DOHH2 (cell line): ENCODE measurements at regions not wholly inside any gene's neighbourhood (a gene's known extent, or its start where the extent isn't known, plus 50 kb on each side); places are given as distances from the start of the nearest gene placed in this dataset.

Experiments used
- H3F3A ChIP-seq: fragments of 200-600 bp; sonication (generic), shearing (Covaris generic); 2 replicates; pipeline ENCODE4 v1.6.0; 2016; ENCODE audit warnings: antibody characterized with exemption, mild to moderate bottlenecking; ENCODE audit not compliant: control insufficient read depth, insufficient read depth
- H3K27ac ChIP-seq: fragments of 200-600 bp; sonication (generic); 2 replicates; pipeline ENCODE4 v1.5.1; 2014; ENCODE audit warnings: low read depth, mild to moderate bottlenecking, low read length, moderate library complexity
- H3K27me3 ChIP-seq: fragments of 200-600 bp; sonication (generic); 2 replicates; pipeline ENCODE4 v1.6.1; 2014; ENCODE audit warnings: mild to moderate bottlenecking, low read length, mixed read lengths; ENCODE audit not compliant: control insufficient read depth
- H3K36me3 ChIP-seq: fragments of 200-600 bp; sonication (generic); 2 replicates; pipeline ENCODE4 v1.6.1; 2014; ENCODE audit warnings: mild to moderate bottlenecking, low read length, moderate library complexity, mixed read lengths; ENCODE audit not compliant: control insufficient read depth
- H3K4me1 ChIP-seq: fragments of 200-600 bp; sonication (generic); 2 replicates; pipeline ENCODE4 v1.6.1; 2014; ENCODE audit warnings: mild to moderate bottlenecking, low read length, mixed read lengths; ENCODE audit not compliant: control insufficient read depth
- H3K4me2 ChIP-seq: fragments of 200-600 bp; sonication (generic); 2 replicates; pipeline ENCODE4 v1.6.0; 2014; ENCODE audit warnings: mild to moderate bottlenecking, low read length, moderate library complexity
- H3K4me3 ChIP-seq: fragments of 200-600 bp; sonication (generic); 2 replicates; pipeline ENCODE4 v1.5.1; 2014; ENCODE audit warnings: mild to moderate bottlenecking, low read length, mixed read lengths
- H3K79me2 ChIP-seq: fragments of 200-600 bp; sonication (generic); 2 replicates; pipeline ENCODE4 v1.6.1; 2014; ENCODE audit warnings: mild to moderate bottlenecking, low read length, mixed read lengths; ENCODE audit not compliant: control insufficient read depth
- H3K9me2 ChIP-seq: fragments of 200-600 bp; sonication (generic); replicated peaks from 2 replicates; pipeline ENCODE4 v1.6.1; 2014; ENCODE audit warnings: mild to moderate bottlenecking, low read length, mixed read lengths; ENCODE audit not compliant: control insufficient read depth
- H3K9me3 ChIP-seq: fragments of 200-600 bp; sonication (generic); 2 replicates; pipeline ENCODE4 v1.6.1; 2014; ENCODE audit warnings: antibody characterized with exemption, low read length, mixed read lengths; ENCODE audit not compliant: control insufficient read depth, insufficient read depth
- H4K20me1 ChIP-seq: fragments of 200-600 bp; sonication (generic); 2 replicates; pipeline ENCODE4 v1.6.0; 2014; ENCODE audit warnings: low read depth, mild to moderate bottlenecking, antibody characterized with exemption, low read length, moderate library complexity; ENCODE audit not compliant: control insufficient read depth, insufficient read depth
- EZH2phosphoT487 ChIP-seq: fragments of 200-600 bp; sonication (generic); IDR thresholded peaks from 2 replicates; pipeline ENCODE4 v1.6.1; 2017; ENCODE audit warnings: borderline replicate concordance, mild to moderate bottlenecking, antibody characterized with exemption, low read length, moderate library complexity, mixed read lengths
- TF ChIP-seq, protein P1 (sequence below): fragments of 200-600 bp; sonication (generic); IDR thresholded peaks from one replicate; pipeline ENCODE4 v1.5.1; 2014; ENCODE audit warnings: antibody characterized with exemption, mild to moderate bottlenecking, low read depth, low read length; ENCODE audit not compliant: poor library complexity, severe bottlenecking

DNA sequence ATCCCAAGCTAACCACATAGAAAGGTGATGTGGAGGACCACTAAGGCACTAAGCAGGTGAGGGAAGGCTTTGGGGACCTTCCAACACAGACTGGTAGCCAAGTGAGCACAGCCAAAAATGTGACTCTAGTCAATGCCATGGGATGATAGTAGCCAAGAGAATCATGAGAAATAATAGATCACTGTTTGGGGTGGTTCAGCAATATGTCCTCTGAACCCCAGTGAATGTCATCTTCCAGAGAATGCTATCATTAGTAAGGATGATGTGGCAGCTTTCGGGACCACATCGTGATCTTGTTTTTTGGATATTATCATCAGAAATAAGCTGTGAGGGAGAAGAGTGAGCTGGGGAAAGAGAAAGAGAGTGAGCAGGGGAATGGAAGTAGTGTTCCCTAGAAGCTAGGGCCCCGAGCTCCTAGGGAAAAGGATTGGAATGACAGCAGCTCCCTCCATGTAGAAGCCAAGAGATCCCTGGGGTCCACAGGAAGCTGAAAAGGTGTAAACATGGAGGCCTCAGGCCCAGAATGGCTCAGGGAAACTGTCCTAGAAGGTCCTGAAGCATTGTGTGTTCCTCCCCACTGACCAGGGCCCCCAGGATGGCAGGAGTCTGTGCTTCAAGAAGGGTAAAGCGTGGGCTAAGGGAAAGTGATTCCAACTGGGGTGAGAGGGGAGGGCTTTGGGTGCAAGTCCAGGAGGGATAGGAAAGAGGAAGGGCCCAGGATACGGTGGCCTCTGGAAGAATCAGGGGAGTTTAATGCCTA is 56.6 kb upstream of the KLF13 start:
- TF ChIP-seq, protein P1, sequence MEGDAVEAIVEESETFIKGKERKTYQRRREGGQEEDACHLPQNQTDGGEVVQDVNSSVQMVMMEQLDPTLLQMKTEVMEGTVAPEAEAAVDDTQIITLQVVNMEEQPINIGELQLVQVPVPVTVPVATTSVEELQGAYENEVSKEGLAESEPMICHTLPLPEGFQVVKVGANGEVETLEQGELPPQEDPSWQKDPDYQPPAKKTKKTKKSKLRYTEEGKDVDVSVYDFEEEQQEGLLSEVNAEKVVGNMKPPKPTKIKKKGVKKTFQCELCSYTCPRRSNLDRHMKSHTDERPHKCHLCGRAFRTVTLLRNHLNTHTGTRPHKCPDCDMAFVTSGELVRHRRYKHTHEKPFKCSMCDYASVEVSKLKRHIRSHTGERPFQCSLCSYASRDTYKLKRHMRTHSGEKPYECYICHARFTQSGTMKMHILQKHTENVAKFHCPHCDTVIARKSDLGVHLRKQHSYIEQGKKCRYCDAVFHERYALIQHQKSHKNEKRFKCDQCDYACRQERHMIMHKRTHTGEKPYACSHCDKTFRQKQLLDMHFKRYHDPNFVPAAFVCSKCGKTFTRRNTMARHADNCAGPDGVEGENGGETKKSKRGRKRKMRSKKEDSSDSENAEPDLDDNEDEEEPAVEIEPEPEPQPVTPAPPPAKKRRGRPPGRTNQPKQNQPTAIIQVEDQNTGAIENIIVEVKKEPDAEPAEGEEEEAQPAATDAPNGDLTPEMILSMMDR = no peak
- no peak for TF ChIP-seq EZH2phosphoT487
- Histone ChIP-seq H4K20me1 (no peaks in the 10 kb centered on the region), H3K27ac (no peak overlapping the region), H3F3A (peaks cover 19% of the 10 kb centered on the region), H3K4me2 (no peak overlapping the region), H3K9me2 (no peaks in the 10 kb centered on the region), H3K36me3 (no peaks in the 10 kb centered on the region), H3K4me1 (peaks cover 94% of the 10 kb centered on the region), H3K27me3 (no peaks in the 10 kb centered on the region), H3K4me3 (no peak overlapping the region), H3K79me2 (no peaks in the 10 kb centered on the region), H3K9me3 (no peaks in the 10 kb centered on the region)

DNA sequence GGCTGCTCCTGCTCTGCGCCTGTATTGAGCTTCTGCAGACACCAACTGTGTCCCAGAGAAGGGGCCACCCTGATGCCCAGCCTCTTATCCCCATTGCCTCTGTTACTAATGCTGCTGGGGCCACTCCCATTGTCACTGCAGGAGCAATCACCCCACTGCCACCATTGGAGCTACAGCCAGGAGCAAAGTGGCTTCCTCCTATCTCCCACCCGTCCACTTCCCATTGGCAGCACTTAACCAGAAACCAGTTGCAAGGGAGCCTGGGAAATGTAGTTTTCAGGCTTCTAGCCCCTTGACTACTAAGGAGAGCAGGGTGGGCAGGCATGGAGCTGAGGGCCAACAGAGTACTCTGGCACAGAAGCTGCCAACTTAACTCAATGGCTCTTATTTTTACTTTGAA is 55.9 kb upstream of the KLF13 start:
- TF ChIP-seq EZH2phosphoT487 = no peak
- TF ChIP-seq, protein P1 = no peak
- no peaks in the 10 kb centered on the region for H3K79me2 ChIP-seq
- H4K20me1 ChIP-seq = no peaks in the 10 kb centered on the region
- H3K27me3 ChIP-seq = no peaks in the 10 kb centered on the region
- no peak overlapping the region for H3K27ac ChIP-seq
- H3K4me2 ChIP-seq = no peak overlapping the region
- H3K9me3 ChIP-seq = no peaks in the 10 kb centered on the region
- no peak overlapping the region for H3K4me3 ChIP-seq
- peaks cover 12% of the 10 kb centered on the region for H3F3A ChIP-seq
- H3K9me2 ChIP-seq = no peaks in the 10 kb centered on the region
- H3K36me3 ChIP-seq = no peaks in the 10 kb centered on the region
- peaks cover 88% of the 10 kb centered on the region for H3K4me1 ChIP-seq

DNA sequence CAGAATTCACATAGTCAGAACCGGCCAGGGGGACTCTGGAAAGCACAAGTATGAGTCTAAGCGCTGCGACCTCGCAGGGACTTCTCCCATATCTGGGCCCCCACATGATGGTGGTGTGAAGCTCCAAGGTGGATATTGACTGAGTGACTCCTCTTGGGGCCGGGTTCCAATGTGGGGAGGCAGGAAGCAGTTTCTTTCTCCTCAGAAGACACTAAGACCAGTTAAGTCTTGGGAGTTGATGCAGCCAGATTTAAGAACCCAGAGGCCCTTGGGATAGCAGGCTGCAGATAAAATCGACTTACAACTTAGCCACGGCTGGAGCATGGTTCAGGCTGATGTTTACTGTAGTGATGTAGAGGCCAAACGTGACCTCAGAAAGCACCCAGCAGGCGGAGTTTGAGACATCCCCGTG is 55.4 kb upstream of the KLF13 start:
- H3K4me3 ChIP-seq = no peak overlapping the region
- H3K36me3 ChIP-seq = no peaks in the 10 kb centered on the region
- no peaks in the 10 kb centered on the region for H3K79me2 ChIP-seq
- no peak overlapping the region for H3K27ac ChIP-seq
- peaks cover 84% of the 10 kb centered on the region for H3K4me1 ChIP-seq
- H4K20me1 ChIP-seq = no peaks in the 10 kb centered on the region
- H3K4me2 ChIP-seq = no peak overlapping the region
- H3K9me3 ChIP-seq = no peaks in the 10 kb centered on the region
- no peaks in the 10 kb centered on the region for H3K27me3 ChIP-seq
- H3F3A ChIP-seq = peaks cover 8% of the 10 kb centered on the region
- no peak for TF ChIP-seq EZH2phosphoT487
- TF ChIP-seq, protein P1 = no peak
- no peaks in the 10 kb centered on the region for H3K9me2 ChIP-seq
